MM.1S (cell line): ENCODE measurements at regions not wholly inside any gene's neighbourhood (a gene's known extent, or its start where the extent isn't known, plus 50 kb on each side); places are given as distances from the start of the nearest gene placed in this dataset.
"Not testable (repeated sequence)": the region's sequence is repeated elsewhere in the genome, so short reads cannot be mapped to it uniquely, and the experiment has no call there.

Source experiments
- DNase-seq: peaks from one replicate; pipeline ENCODE4 v3.0.0-alpha.2; 2015
- H2AFZ ChIP-seq: fragments of 300-600 bp; sonication (generic); 2 replicates; pipeline ENCODE4 v1.6.0; 2016; ENCODE audit warnings: antibody characterized with exemption, low read length
- H3F3A ChIP-seq: fragments of 300-600 bp; sonication (generic); 2 replicates; pipeline ENCODE4 v1.6.1; 2016; ENCODE audit warnings: mild to moderate bottlenecking, antibody characterized with exemption, low read length, moderate library complexity, mixed read lengths; ENCODE audit not compliant: insufficient read depth
- H3K27ac ChIP-seq: fragments of 300-600 bp; sonication (generic); 2 replicates; pipeline ENCODE4 v1.5.1; 2016; ENCODE audit warnings: mild to moderate bottlenecking, low read length
- H3K27me3 ChIP-seq: fragments of 300-600 bp; sonication (generic); replicated peaks from 2 replicates; pipeline ENCODE4 v1.6.0; 2016; ENCODE audit warnings: low read length; ENCODE audit not compliant: insufficient read depth
- H3K36me3 ChIP-seq: fragments of 300-600 bp; sonication (generic); replicated peaks from 2 replicates; pipeline ENCODE4 v1.6.1; 2016; ENCODE audit warnings: mild to moderate bottlenecking, low read length, mixed read lengths; ENCODE audit not compliant: insufficient read depth
- H3K4me1 ChIP-seq: fragments of 300-600 bp; sonication (generic); 2 replicates; pipeline ENCODE4 v1.6.1; 2016; ENCODE audit warnings: low read length, mixed read lengths
- H3K4me2 ChIP-seq: fragments of 300-600 bp; sonication (generic); 2 replicates; pipeline ENCODE4 v1.6.0; 2016; ENCODE audit warnings: low read depth, low read length
- H3K4me3 ChIP-seq: fragments of 300-600 bp; sonication (generic); 2 replicates; pipeline ENCODE4 v1.5.1; 2016; ENCODE audit warnings: low read length, mixed read lengths
- H3K79me2 ChIP-seq: fragments of 300-600 bp; sonication (generic); 2 replicates; pipeline ENCODE4 v1.6.1; 2016; ENCODE audit warnings: mixed run types, low read length, mixed read lengths
- H3K9ac ChIP-seq: fragments of 300-600 bp; sonication (generic); 2 replicates; pipeline ENCODE4 v1.6.1; 2016; ENCODE audit warnings: low read length, mixed read lengths
- H3K9me2 ChIP-seq: fragments of 300-600 bp; sonication (generic); replicated peaks from 2 replicates; pipeline ENCODE4 v1.6.1; 2016; ENCODE audit warnings: mild to moderate bottlenecking, low read length, mixed read lengths; ENCODE audit not compliant: insufficient read depth
- H3K9me3 ChIP-seq: fragments of 300-600 bp; sonication (generic); replicated peaks from 2 replicates; pipeline ENCODE4 v1.6.1; 2016; ENCODE audit warnings: mild to moderate bottlenecking, low read length, mixed read lengths; ENCODE audit not compliant: insufficient read depth
- H4K20me1 ChIP-seq: fragments of 300-600 bp; sonication (generic); 2 replicates; pipeline ENCODE4 v1.6.1; 2016; ENCODE audit warnings: mild to moderate bottlenecking, low read length, moderate library complexity, mixed read lengths; ENCODE audit not compliant: insufficient read depth
- CTCF ChIP-seq: fragments of 300-600 bp; sonication (generic); IDR thresholded peaks from 2 replicates; pipeline ENCODE4 v1.5.1; 2016; ENCODE audit warnings: antibody characterized with exemption, low read length, mixed read lengths
- EZH2 ChIP-seq: fragments of 300-600 bp; sonication (generic); optimal IDR thresholded peaks from 2 replicates; pipeline ENCODE3; 2017; ENCODE audit warnings: low read depth, mild to moderate bottlenecking, antibody characterized with exemption, low read length, mixed read lengths
- EZH2phosphoT487 ChIP-seq: fragments of 300-600 bp; sonication (generic); IDR thresholded peaks from 2 replicates; pipeline ENCODE4 v1.6.1; 2018; ENCODE audit warnings: antibody characterized with exemption, low read length

GRCh38 chr2:16182841-16183240, 242.5 kb downstream of the MYCN start:
- no peaks in the 10 kb centered on the region for H3K27me3 ChIP-seq
- no peak overlapping the region for H2AFZ ChIP-seq
- no peaks in the 10 kb centered on the region for H3K4me1 ChIP-seq
- no peaks in the 10 kb centered on the region for H3F3A ChIP-seq
- H3K4me3 ChIP-seq, result no peak overlapping the region
- H3K9me2 ChIP-seq, result no peaks in the 10 kb centered on the region
- no peaks in the 10 kb centered on the region for H3K36me3 ChIP-seq
- no peaks in the 10 kb centered on the region for H3K9me3 ChIP-seq
- no peaks in the 10 kb centered on the region for H3K79me2 ChIP-seq
- no peak overlapping the region for H3K4me2 ChIP-seq
- H3K27ac ChIP-seq, result no peak overlapping the region
- H3K9ac ChIP-seq, result no peak overlapping the region
- no peaks in the 10 kb centered on the region for H4K20me1 ChIP-seq
- DNase-seq, result no peak
- no peak for TF ChIP-seq CTCF
- no peak for TF ChIP-seq EZH2phosphoT487
- TF ChIP-seq EZH2, result no peak

- H3K4me3 ChIP-seq, H3K4me2 ChIP-seq, H3K27me3 ChIP-seq, H3F3A ChIP-seq, H3K9ac ChIP-seq, H3K4me1 ChIP-seq, H4K20me1 ChIP-seq, H3K9me3 ChIP-seq, H3K36me3 ChIP-seq, H3K79me2 ChIP-seq, H3K9me2 ChIP-seq, H3K27ac ChIP-seq, H2AFZ ChIP-seq, DNase-seq: not testable (repeated sequence)
Observed at GRCh38 chr2:16182311-16182815, 242.0 kb downstream of the MYCN start.

- no peaks in the 10 kb centered on the region for H4K20me1 ChIP-seq
- no peaks in the 10 kb centered on the region for H3K36me3 ChIP-seq
- TF ChIP-seq EZH2phosphoT487 (no peak), EZH2 (no peak), CTCF (no peak)
- H3K9me3 ChIP-seq, result no peaks in the 10 kb centered on the region
- DNase-seq, result no peak
- H3K27ac ChIP-seq, result no peak overlapping the region
- no peaks in the 10 kb centered on the region for H3K79me2 ChIP-seq
- H3F3A ChIP-seq, result no peaks in the 10 kb centered on the region
- H3K9me2 ChIP-seq, result no peaks in the 10 kb centered on the region
- no peak overlapping the region for H2AFZ ChIP-seq
- H3K27me3 ChIP-seq, result no peaks in the 10 kb centered on the region
- H3K4me1 ChIP-seq, result no peaks in the 10 kb centered on the region
- no peak overlapping the region for H3K4me3 ChIP-seq
- H3K9ac ChIP-seq, result no peak overlapping the region
- no peak overlapping the region for H3K4me2 ChIP-seq
Observed at GRCh38 chr2:16181741-16182090, 241.4 kb downstream of the MYCN start.

- TF ChIP-seq EZH2 (no peak), CTCF (no peak), EZH2phosphoT487 (no peak)
- H4K20me1 ChIP-seq, result no peaks in the 10 kb centered on the region
- no peaks in the 10 kb centered on the region for H3K9me3 ChIP-seq
- no peak overlapping the region for H3K27ac ChIP-seq
- H2AFZ ChIP-seq, result no peak overlapping the region
- no peaks in the 10 kb centered on the region for H3K9me2 ChIP-seq
- no peak overlapping the region for H3K4me2 ChIP-seq
- H3K4me1 ChIP-seq, result no peaks in the 10 kb centered on the region
- no peaks in the 10 kb centered on the region for H3K36me3 ChIP-seq
- no peak overlapping the region for H3K4me3 ChIP-seq
- H3F3A ChIP-seq, result no peaks in the 10 kb centered on the region
- DNase-seq, result no peak
- no peaks in the 10 kb centered on the region for H3K27me3 ChIP-seq
- no peaks in the 10 kb centered on the region for H3K79me2 ChIP-seq
- H3K9ac ChIP-seq, result no peak overlapping the region
Observed at GRCh38 chr2:16181062-16181740, 240.9 kb downstream of the MYCN start.
